ENCODE measurements at regions not wholly inside any gene's neighbourhood (a gene's known extent, or its start where the extent isn't known, plus 50 kb on each side); places are given as distances from the start of the nearest gene placed in this dataset.

GRCh38 chr15:62618846-62619504, 423.6 kb upstream of the TPM1 start:
- Histone ChIP-seq H3K36me3 (ENCODE audit: insufficient read depth, low read length) (no peaks in the 10 kb centered on the region), H3K9me2 (ENCODE audit: insufficient read depth, low read length) (no peaks in the 10 kb centered on the region), H3K4me3 (ENCODE audit: low read length) (no peak overlapping the region), H3K9ac (ENCODE audit: low read length) (no peak overlapping the region), H4K20me1 (ENCODE audit: insufficient read depth) (no peaks in the 10 kb centered on the region), H3K9me3 (ENCODE audit: low read length) (no peaks in the 10 kb centered on the region), H3K4me2 (ENCODE audit: low read length) (no peak overlapping the region), H3K79me2 (replicated peaks; ENCODE audit: insufficient read depth, low read length) (no peaks in the 10 kb centered on the region), H2AFZ (ENCODE audit: low read depth, low read length) (no peak overlapping the region), H3K27me3 (ENCODE audit: insufficient read depth, low read depth, low read length) (no peaks in the 10 kb centered on the region), H3F3A (ENCODE audit: insufficient read depth, low read length, poor library complexity, severe bottlenecking) (no peaks in the 10 kb centered on the region), H3K27ac (ENCODE audit: low read length) (no peak overlapping the region)
- no peak for TF ChIP-seq EP300 (conservative IDR thresholded peaks at IDR 0.05; ENCODE audit: poor library complexity, severe bottlenecking)
- TF ChIP-seq POLR2AphosphoS5 (IDR thresholded peaks at IDR 0.05) = no peak
- no peak for TF ChIP-seq RAD21 (conservative IDR thresholded peaks at IDR 0.05)
- TF ChIP-seq CTCF (IDR thresholded peaks at IDR 0.05; ENCODE audit: poor library complexity, severe bottlenecking) = no peak
- no peak for TF ChIP-seq MXI1 (conservative IDR thresholded peaks at IDR 0.05; ENCODE audit: poor library complexity, severe bottlenecking)
- TF ChIP-seq TAF1 (IDR thresholded peaks at IDR 0.05; ENCODE audit: low read depth) = no peak
- TF ChIP-seq SMC3 (conservative IDR thresholded peaks at IDR 0.05; ENCODE audit: poor library complexity) = no peak
- TF ChIP-seq EZH2 (IDR thresholded peaks at IDR 0.05; ENCODE audit: borderline replicate concordance, insufficient read depth, low read length, poor library complexity, severe bottlenecking) = no peak
- no peak for TF ChIP-seq REST (IDR thresholded peaks at IDR 0.05; ENCODE audit: borderline replicate concordance)

GRCh38 chr15:62619526-62619925, 423.0 kb upstream of the TPM1 start:
- no peaks in the 10 kb centered on the region for H3K9me2 ChIP-seq (ENCODE audit: insufficient read depth, low read length)
- H3F3A ChIP-seq (ENCODE audit: insufficient read depth, low read length, poor library complexity, severe bottlenecking) = no peaks in the 10 kb centered on the region
- H3K4me3 ChIP-seq (ENCODE audit: low read length) = no peak overlapping the region
- no peak overlapping the region for H3K9ac ChIP-seq (ENCODE audit: low read length)
- no peaks in the 10 kb centered on the region for H3K27me3 ChIP-seq (ENCODE audit: insufficient read depth, low read depth, low read length)
- no peak overlapping the region for H3K27ac ChIP-seq (ENCODE audit: low read length)
- no peaks in the 10 kb centered on the region for H3K36me3 ChIP-seq (ENCODE audit: insufficient read depth, low read length)
- TF ChIP-seq REST (IDR thresholded peaks at IDR 0.05; ENCODE audit: borderline replicate concordance) = no peak
- TF ChIP-seq CTCF (IDR thresholded peaks at IDR 0.05; ENCODE audit: poor library complexity, severe bottlenecking) = no peak
- TF ChIP-seq TAF1 (IDR thresholded peaks at IDR 0.05; ENCODE audit: low read depth) = no peak
- TF ChIP-seq POLR2AphosphoS5 (IDR thresholded peaks at IDR 0.05) = no peak
- TF ChIP-seq EZH2 (IDR thresholded peaks at IDR 0.05; ENCODE audit: borderline replicate concordance, insufficient read depth, low read length, poor library complexity, severe bottlenecking) = no peak
- TF ChIP-seq EP300 (conservative IDR thresholded peaks at IDR 0.05; ENCODE audit: poor library complexity, severe bottlenecking) = no peak
- TF ChIP-seq SMC3 (conservative IDR thresholded peaks at IDR 0.05; ENCODE audit: poor library complexity) = no peak
- no peak for TF ChIP-seq RAD21 (conservative IDR thresholded peaks at IDR 0.05)
- TF ChIP-seq MXI1 (conservative IDR thresholded peaks at IDR 0.05; ENCODE audit: poor library complexity, severe bottlenecking) = no peak
- no peaks in the 10 kb centered on the region for H3K79me2 ChIP-seq (replicated peaks; ENCODE audit: insufficient read depth, low read length)
- no peaks in the 10 kb centered on the region for H4K20me1 ChIP-seq (ENCODE audit: insufficient read depth)
- H2AFZ ChIP-seq (ENCODE audit: low read depth, low read length) = no peak overlapping the region
- H3K4me2 ChIP-seq (ENCODE audit: low read length) = no peak overlapping the region
- H3K9me3 ChIP-seq (ENCODE audit: low read length) = no peaks in the 10 kb centered on the region
